Endothelial cell of umbilical vein (primary cell): ENCODE measurements at regions not wholly inside any gene's neighbourhood (a gene's known extent, or its start where the extent isn't known, plus 50 kb on each side); places are given as distances from the start of the nearest gene placed in this dataset.

Experiments
- EZH2 ChIP-seq: IDR thresholded peaks from 2 replicates; pipeline ENCODE4 v1.6.1; 2012; ENCODE audit warnings: borderline replicate concordance, low read depth, mild to moderate bottlenecking, moderate library complexity, low read length, inconsistent platforms; ENCODE audit not compliant: severe bottlenecking
- JUN ChIP-seq: IDR thresholded peaks from 2 replicates; pipeline ENCODE4 v1.6.1; 2011; ENCODE audit warnings: borderline replicate concordance, low read depth; ENCODE audit not compliant: insufficient read length, insufficient read depth
- TF ChIP-seq, protein P1 (sequence below), 2 donors: IDR thresholded peaks; 1 replicate in 1 of 2; 2 replicates in 1 of 2; pipeline ENCODE4 v1.5.1; 2011; ENCODE audit warnings: low read length in 2 of 2, mild to moderate bottlenecking in 2 of 2, moderate library complexity in 2 of 2, control low read depth in 1 of 2, inconsistent platforms in 1 of 2, low read depth in 1 of 2; ENCODE audit not compliant: insufficient read depth in 1 of 2; ENCODE audit errors: extremely low read depth in 1 of 2
- TF ChIP-seq, protein P2 (sequence below): IDR thresholded peaks from 2 replicates; pipeline ENCODE4 v1.6.1; 2011; ENCODE audit not compliant: insufficient read depth, insufficient read length

DNA sequence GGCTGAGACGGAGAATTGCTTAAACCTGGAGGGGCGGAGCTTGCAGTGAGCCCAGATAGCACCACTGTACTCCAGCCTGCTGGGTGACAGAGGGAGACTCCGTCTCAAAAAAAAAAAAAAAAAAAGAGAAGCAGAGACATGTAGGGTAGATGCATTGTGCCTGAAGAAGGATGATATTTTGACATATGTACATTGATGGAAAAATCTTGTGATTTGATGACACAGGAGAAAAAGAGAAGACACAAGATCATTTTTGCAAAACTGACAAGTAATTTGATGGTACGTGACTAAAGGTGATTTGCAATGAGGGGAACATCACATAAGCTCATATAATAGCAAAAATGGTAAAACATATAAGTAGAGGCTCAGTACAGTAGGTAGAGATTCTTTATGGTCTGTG, 340.1 kb upstream of the FSTL5 start:
- TF ChIP-seq JUN: no peak
- TF ChIP-seq EZH2: no peak
- TF ChIP-seq, protein P1, sequence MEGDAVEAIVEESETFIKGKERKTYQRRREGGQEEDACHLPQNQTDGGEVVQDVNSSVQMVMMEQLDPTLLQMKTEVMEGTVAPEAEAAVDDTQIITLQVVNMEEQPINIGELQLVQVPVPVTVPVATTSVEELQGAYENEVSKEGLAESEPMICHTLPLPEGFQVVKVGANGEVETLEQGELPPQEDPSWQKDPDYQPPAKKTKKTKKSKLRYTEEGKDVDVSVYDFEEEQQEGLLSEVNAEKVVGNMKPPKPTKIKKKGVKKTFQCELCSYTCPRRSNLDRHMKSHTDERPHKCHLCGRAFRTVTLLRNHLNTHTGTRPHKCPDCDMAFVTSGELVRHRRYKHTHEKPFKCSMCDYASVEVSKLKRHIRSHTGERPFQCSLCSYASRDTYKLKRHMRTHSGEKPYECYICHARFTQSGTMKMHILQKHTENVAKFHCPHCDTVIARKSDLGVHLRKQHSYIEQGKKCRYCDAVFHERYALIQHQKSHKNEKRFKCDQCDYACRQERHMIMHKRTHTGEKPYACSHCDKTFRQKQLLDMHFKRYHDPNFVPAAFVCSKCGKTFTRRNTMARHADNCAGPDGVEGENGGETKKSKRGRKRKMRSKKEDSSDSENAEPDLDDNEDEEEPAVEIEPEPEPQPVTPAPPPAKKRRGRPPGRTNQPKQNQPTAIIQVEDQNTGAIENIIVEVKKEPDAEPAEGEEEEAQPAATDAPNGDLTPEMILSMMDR (IDR thresholded peaks at IDR 0.05; ENCODE audit: extremely low read depth in 1 of 2, insufficient read depth in 1 of 2, low read depth in 1 of 2, low read length in 2 of 2): no peak
- TF ChIP-seq, protein P2, sequence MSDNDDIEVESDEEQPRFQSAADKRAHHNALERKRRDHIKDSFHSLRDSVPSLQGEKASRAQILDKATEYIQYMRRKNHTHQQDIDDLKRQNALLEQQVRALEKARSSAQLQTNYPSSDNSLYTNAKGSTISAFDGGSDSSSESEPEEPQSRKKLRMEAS: no peak
